Thymus (tissue), 11 donors: ENCODE measurements at regions not wholly inside any gene's neighbourhood (a gene's known extent, or its start where the extent isn't known, plus 50 kb on each side); places are given as distances from the start of the nearest gene placed in this dataset.

Source experiments
- DNase-seq, 9 donors: peaks; one replicate each; pipeline ENCODE4 v3.0.0-alpha.2; 2013; ENCODE audit warnings: low spot score in 9 of 9, low read depth in 6 of 9, missing footprints in 1 of 9
- H3K27ac ChIP-seq, 2 donors: one replicate each; pipeline ENCODE4 v1.5.1; 2013; ENCODE audit warnings: control low read depth in 1 of 2, low read depth in 1 of 2, low read length in 1 of 2, mild to moderate bottlenecking in 1 of 2, moderate library complexity in 1 of 2
- H3K27me3 ChIP-seq, 2 donors: one replicate each; pipeline ENCODE4 v1.5.1; 2013; ENCODE audit warnings: low read length in 1 of 2; ENCODE audit not compliant: control insufficient read depth in 2 of 2, insufficient read depth in 1 of 2
- H3K36me3 ChIP-seq, 2 donors: one replicate each; pipeline ENCODE4 v1.5.1; 2013; ENCODE audit warnings: low read length in 1 of 2, mild to moderate bottlenecking in 1 of 2, moderate library complexity in 1 of 2; ENCODE audit not compliant: control insufficient read depth in 2 of 2, insufficient read depth in 2 of 2
- H3K4me1 ChIP-seq, 2 donors: one replicate each; pipeline ENCODE4 v1.5.1; 2013; ENCODE audit warnings: low read length in 2 of 2; ENCODE audit not compliant: control insufficient read depth in 2 of 2, insufficient read depth in 2 of 2
- H3K4me3 ChIP-seq, 2 donors: one replicate each; pipeline ENCODE4 v1.5.1; 2013; ENCODE audit warnings: low read length in 2 of 2, control low read depth in 1 of 2, mild to moderate bottlenecking in 1 of 2
- H3K9me3 ChIP-seq, 2 donors: one replicate each; pipeline ENCODE4 v1.5.1; 2013; ENCODE audit warnings: low read length in 1 of 2, mild to moderate bottlenecking in 1 of 2; ENCODE audit not compliant: control insufficient read depth in 2 of 2, insufficient read depth in 1 of 2
- whole genome bisulfite sequencing: extraction: QIAGEN DNeasy Blood & Tissue Kit; methylation state at CpG from one replicate; pipeline ENCODE4 v1.1.7; 2013; 5-methylcytosine and 5-hydroxymethylcytosine counted together
- donor health status: healthy.

GRCh38 chr3:99418209-99418635 is 220.2 kb upstream of the COL8A1 start:
- Histone ChIP-seq H3K27me3 (no peaks in the 10 kb centered on the region), H3K4me1 (no peaks in the 10 kb centered on the region), H3K9me3 (no peaks in the 10 kb centered on the region), H3K4me3 (no peak overlapping the region), H3K36me3 (no peaks in the 10 kb centered on the region), H3K27ac (no peak overlapping the region)
- 28% methylated on average over 2 of the region's 2 CpGs for WGBS
- DNase-seq = no peak

DNA sequence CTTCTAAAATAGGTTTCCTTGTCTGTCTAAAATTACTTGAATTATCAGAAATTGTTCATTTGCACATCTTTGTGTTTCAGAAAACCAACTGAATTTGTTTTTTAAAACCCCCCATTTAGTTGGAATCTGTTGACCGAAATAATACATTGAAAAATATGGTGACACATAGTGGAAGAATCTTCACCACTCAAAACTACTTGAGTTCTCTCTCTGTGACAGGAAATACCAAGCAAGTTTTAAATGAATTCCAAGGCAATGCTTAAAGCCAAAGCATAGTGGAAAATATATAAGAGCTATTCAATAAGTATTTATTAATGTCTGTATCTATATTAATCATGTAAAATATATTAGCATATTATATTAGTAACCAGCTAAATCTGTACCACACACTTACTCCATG is 224.9 kb upstream of the COL8A1 start:
- 91% methylated on average over 1 of the region's 1 CpG for WGBS

GRCh38 chr3:99410789-99411311 is 227.5 kb upstream of the COL8A1 start:
- 60% methylated on average over 7 of the region's 7 CpGs for WGBS
- H3K27me3 ChIP-seq = no peaks in the 10 kb centered on the region
- H3K36me3 ChIP-seq = no peaks in the 10 kb centered on the region
- no peaks in the 10 kb centered on the region for H3K9me3 ChIP-seq
- H3K27ac ChIP-seq = no peak overlapping the region
- DNase-seq = no peak
- H3K4me1 ChIP-seq = no peaks in the 10 kb centered on the region
- no peak overlapping the region for H3K4me3 ChIP-seq

More for the DNA sequence above, 224.9 kb upstream of the COL8A1 start:
- Histone ChIP-seq H3K27me3 (no peaks in the 10 kb centered on the region), H3K4me3 (no peak overlapping the region), H3K27ac (no peak overlapping the region), H3K9me3 (no peaks in the 10 kb centered on the region), H3K36me3 (no peaks in the 10 kb centered on the region), H3K4me1 (no peaks in the 10 kb centered on the region)
- no peak for DNase-seq

DNA sequence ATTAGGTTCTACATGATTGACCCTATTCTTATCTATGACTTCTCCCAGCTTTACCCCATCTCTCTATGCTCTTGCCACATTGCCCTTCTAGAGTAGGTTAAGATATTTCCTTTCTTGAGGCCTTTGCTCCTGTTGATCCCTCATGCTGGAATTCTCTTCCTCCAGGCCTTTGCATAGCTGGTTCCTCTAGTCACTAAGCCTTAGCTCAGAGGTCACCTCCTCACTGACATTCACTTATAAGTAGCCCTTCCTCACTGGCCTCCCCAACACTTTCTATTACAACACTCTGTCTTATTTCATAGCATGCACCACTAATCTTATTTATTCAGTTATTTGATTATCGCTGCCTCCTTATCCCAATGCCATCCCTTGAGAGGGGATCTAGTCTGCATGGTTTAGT is 228.4 kb upstream of the COL8A1 start:
- Histone ChIP-seq H3K27ac (no peak overlapping the region), H3K9me3 (no peaks in the 10 kb centered on the region), H3K27me3 (no peaks in the 10 kb centered on the region), H3K4me3 (no peak overlapping the region), H3K36me3 (no peaks in the 10 kb centered on the region), H3K4me1 (no peaks in the 10 kb centered on the region)
- 99% methylated on average over 1 of the region's 1 CpG for WGBS
- no peak for DNase-seq

GRCh38 chr3:99407257-99407656 is 231.1 kb upstream of the COL8A1 start:
- no peaks in the 10 kb centered on the region for H3K9me3 ChIP-seq
- no peak for DNase-seq
- WGBS = 60% methylated on average over 4 of the region's 4 CpGs
- no peaks in the 10 kb centered on the region for H3K36me3 ChIP-seq
- H3K4me3 ChIP-seq = no peak overlapping the region
- H3K4me1 ChIP-seq = no peaks in the 10 kb centered on the region
- no peaks in the 10 kb centered on the region for H3K27me3 ChIP-seq
- H3K27ac ChIP-seq = no peak overlapping the region

DNA sequence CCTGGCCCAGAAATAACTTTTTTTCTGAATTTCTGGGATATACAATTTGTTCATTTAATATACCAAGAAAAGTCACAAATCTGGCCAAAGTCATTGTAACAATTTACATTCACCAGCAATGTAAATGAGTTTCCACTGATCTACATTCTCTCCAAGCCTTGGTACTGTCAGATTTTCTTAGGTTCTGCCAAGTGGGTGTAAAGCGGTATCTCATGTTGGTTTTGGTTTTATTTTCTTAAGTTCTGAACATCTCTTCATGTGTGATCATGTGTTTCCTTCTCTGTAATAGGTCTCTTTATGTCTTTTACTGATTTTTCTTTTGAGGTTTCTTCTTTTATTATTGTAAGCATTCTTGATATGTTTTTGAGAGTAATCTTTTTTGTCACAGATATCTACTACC is 235.6 kb upstream of the COL8A1 start:
- DNase-seq = no peak
- WGBS = 98% methylated on average over 1 of the region's 1 CpG
- H3K27ac ChIP-seq = no peak overlapping the region

GRCh38 chr3:99400352-99400751 is 238.0 kb upstream of the COL8A1 start:
- WGBS = 83% methylated on average over 2 of the region's 2 CpGs
- Histone ChIP-seq H3K4me1 (no peaks in the 10 kb centered on the region), H3K4me3 (no peak overlapping the region), H3K9me3 (peaks cover 0 to 8% of the 10 kb centered on the region in 2 donors), H3K36me3 (no peaks in the 10 kb centered on the region), H3K27me3 (no peaks in the 10 kb centered on the region), H3K27ac (no peak overlapping the region)
- DNase-seq = no peak

More for the DNA sequence above, 235.6 kb upstream of the COL8A1 start:
- Histone ChIP-seq H3K4me1 (no peaks in the 10 kb centered on the region), H3K9me3 (peaks cover 0 to 8% of the 10 kb centered on the region in 2 donors), H3K36me3 (no peaks in the 10 kb centered on the region), H3K27me3 (no peaks in the 10 kb centered on the region), H3K4me3 (no peak overlapping the region)

- Histone ChIP-seq H3K4me1 (no peaks in the 10 kb centered on the region), H3K4me3 (no peak overlapping the region), H3K27me3 (no peaks in the 10 kb centered on the region), H3K36me3 (no peaks in the 10 kb centered on the region), H3K9me3 (peaks cover 0 to 8% of the 10 kb centered on the region in 2 donors), H3K27ac (no peak overlapping the region)
- WGBS = 92% methylated on average over 3 of the region's 3 CpGs
- no peak for DNase-seq
These were observed 241.6 kb upstream of the COL8A1 start for GRCh38 chr3:99396651-99397275.

DNA sequence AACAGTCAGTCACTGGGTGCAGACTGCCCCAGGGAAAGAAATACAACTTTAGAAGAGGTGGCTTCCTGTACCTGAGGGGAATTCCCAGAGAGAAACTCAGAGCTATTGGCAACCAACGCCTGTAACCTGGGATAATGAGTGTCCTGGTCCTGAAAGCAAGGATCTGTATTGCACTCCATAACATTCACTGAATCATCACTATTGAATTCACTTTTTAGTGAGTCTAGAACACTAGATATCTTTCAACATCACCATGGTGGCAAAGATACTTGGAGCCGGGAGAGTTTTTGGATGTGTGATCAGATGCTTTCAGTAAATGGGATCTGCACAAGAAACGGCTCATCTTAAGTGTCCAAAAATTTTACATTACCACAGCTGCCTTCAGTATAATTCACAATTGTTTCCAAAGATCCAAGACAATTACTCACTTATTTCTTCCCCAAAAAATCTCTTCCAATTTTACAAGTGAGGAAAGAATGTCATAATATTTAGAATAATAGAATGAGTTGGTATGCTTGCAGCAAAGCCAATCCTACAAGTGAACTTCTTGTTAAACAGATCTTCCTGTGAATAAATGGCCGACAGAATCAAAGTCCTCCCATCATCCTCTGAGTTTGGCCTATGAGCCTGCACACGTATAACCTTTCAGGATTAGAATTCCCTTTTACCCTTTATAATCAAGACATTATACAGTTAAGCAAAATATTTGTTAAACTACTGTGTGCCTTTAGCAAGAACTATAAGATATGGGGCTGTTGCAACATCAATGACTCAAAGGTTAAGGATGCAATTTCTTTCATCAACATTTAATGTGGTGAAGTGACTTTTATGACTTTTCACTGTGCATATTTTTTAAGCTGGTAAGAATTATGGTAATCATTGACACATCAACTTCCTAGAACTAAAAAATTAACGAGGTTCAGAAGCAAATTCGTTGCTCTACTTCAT is 243.3 kb upstream of the COL8A1 start:
- Histone ChIP-seq H3K36me3 (no peaks in the 10 kb centered on the region), H3K4me3 (no peak overlapping the region), H3K27ac (no peak overlapping the region), H3K27me3 (no peaks in the 10 kb centered on the region), H3K4me1 (no peaks in the 10 kb centered on the region), H3K9me3 (peaks cover 0 to 8% of the 10 kb centered on the region in 2 donors)
- WGBS = 88% methylated on average over 7 of the region's 7 CpGs
- DNase-seq = no peak
